ENCODE measurements at regions not wholly inside any gene's neighbourhood (a gene's known extent, or its start where the extent isn't known, plus 50 kb on each side); places are given as distances from the start of the nearest gene placed in this dataset.

GRCh38 chr15:59953392-59953883 lies 50.7 kb upstream of the FOXB1 start:
- Mint-ChIP-seq H3K36me3 (ENCODE audit: low read depth) (no peaks in the 10 kb centered on the region), H3K9me3 (peaks cover 23% of the 10 kb centered on the region), H3K27me3 (ENCODE audit: insufficient read depth) (peaks cover 23% of the 10 kb centered on the region), H3K27ac (no peak overlapping the region), H3K4me3 (no peak overlapping the region), H3K4me1 (ENCODE audit: low read depth) (no peaks in the 10 kb centered on the region)
- DNase-seq (ENCODE audit: low spot score): no peak
- intact Hi-C loops (cut with micrococcal nuclease): no loop called here

DNA sequence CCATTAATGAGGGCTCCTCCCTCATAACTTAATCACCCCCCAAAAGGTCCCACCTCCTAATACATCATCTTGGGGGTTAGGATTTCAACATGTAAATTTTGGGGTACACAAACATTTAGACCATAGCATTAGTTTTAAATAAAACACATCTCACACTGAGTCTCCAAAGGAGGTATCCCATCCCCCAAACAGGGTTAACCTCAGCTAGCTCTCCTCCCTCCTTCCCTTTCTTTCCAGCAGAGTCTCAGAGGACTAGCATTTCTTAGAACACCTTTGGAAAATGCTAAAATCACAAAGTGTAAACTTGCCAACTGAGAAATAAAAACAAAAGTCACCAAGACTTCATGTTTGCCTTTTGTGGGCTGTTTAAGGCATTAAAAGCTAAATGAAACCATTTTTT lies 51.2 kb upstream of the FOXB1 start:
- Mint-ChIP-seq H3K27me3 (ENCODE audit: insufficient read depth) (peaks cover 23% of the 10 kb centered on the region), H3K36me3 (ENCODE audit: low read depth) (no peaks in the 10 kb centered on the region), H3K9me3 (peaks cover 18% of the 10 kb centered on the region), H3K27ac (no peak overlapping the region), H3K4me3 (no peak overlapping the region), H3K4me1 (ENCODE audit: low read depth) (no peaks in the 10 kb centered on the region)
- intact Hi-C loops (cut with micrococcal nuclease): no loop called here
- no peak for DNase-seq (ENCODE audit: low spot score)

DNA sequence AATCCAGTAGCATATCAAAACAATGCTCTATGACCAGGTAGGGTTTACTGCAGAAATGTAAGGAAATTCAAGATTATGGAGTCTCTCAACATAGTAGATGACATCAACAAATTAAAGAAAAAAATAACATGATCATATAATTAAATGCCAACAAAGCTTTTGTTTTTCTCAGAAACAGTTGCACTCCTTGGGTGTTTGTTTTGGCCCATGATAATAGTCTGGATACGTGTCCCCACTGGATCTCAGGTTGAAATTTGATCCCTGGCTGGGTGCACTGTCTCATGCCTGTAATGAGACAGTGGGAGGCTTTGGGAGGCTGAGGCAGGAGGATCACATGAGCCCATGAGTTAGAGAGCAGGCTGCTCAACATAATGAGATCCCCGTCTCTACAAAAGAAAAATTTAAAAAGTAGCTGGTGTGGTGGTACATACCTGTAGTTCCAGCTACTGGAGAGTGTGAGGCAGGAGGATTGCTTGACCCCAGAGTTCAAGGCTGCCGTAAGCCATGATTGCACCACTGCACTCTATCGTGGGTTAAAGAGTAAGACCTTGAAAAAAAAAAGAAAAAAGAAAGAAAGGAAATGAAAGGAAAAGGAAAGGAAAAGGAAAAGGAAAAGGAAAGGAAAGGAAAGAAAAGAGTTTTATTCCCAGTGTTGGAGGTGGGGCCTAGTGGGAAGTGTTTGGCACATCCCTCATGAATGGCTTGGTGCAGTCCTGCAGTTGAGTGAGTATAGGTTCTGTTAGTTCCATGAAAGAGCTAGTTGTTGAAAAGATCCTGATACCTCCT lies 53.3 kb upstream of the FOXB1 start:
- H3K27me3 Mint-ChIP-seq (ENCODE audit: insufficient read depth): peaks cover 24% of the 10 kb centered on the region
- H3K27ac Mint-ChIP-seq: no peak overlapping the region
- no peak overlapping the region for H3K4me3 Mint-ChIP-seq
- no peak for DNase-seq (ENCODE audit: low spot score)
- intact Hi-C loops (cut with micrococcal nuclease): no loop called here
- H3K9me3 Mint-ChIP-seq: peaks cover 4% of the 10 kb centered on the region
- H3K4me1 Mint-ChIP-seq (ENCODE audit: low read depth): no peaks in the 10 kb centered on the region
- H3K36me3 Mint-ChIP-seq (ENCODE audit: low read depth): no peaks in the 10 kb centered on the region

DNA sequence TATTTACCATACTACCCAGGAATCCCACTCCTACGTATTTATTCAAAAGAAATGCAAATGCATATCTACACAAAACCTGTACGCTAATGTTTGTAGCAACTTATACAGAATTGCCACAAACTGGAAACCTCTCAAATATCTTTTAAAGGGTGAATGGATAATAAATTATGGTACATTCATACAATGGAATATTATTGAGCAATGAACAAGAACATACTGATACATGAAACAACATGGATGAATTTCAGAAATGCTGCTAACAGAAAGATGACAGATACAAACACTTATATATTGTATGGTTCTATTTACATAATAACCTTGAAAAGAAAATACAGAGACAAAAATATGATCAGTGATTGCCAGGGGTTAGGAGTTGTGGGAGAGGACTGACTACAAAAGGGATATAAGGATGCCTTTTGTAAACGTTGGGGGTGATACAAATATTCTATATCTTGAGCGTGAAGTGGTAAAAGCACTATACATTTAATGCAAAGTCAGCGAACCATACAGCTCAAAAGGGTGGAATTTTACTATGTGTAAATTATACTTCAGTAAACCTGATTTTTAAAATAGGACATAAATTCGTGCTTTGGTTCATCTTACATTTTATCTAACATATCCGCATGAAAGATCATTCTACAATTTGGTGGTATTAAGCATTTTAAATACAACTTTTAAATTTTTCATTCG lies 55.0 kb upstream of the FOXB1 start:
- no peaks in the 10 kb centered on the region for H3K36me3 Mint-ChIP-seq (ENCODE audit: low read depth)
- peaks cover 3% of the 10 kb centered on the region for H3K9me3 Mint-ChIP-seq
- no peaks in the 10 kb centered on the region for H3K4me1 Mint-ChIP-seq (ENCODE audit: low read depth)
- no peak overlapping the region for H3K4me3 Mint-ChIP-seq
- H3K27me3 Mint-ChIP-seq (ENCODE audit: insufficient read depth): peaks cover 16% of the 10 kb centered on the region
- no peak for DNase-seq (ENCODE audit: low spot score)
- intact Hi-C loops (cut with micrococcal nuclease): no loop called here
- no peak overlapping the region for H3K27ac Mint-ChIP-seq

GRCh38 chr15:59946084-59946483 lies 58.0 kb upstream of the FOXB1 start:
- H3K4me3 Mint-ChIP-seq: no peak overlapping the region
- H3K27me3 Mint-ChIP-seq (ENCODE audit: insufficient read depth): peaks cover 26% of the 10 kb centered on the region
- peaks cover 3% of the 10 kb centered on the region for H3K9me3 Mint-ChIP-seq
- no peaks in the 10 kb centered on the region for H3K36me3 Mint-ChIP-seq (ENCODE audit: low read depth)
- intact Hi-C loops (cut with micrococcal nuclease): no loop called here
- no peak for DNase-seq (ENCODE audit: low spot score)
- H3K27ac Mint-ChIP-seq: no peak overlapping the region
- H3K4me1 Mint-ChIP-seq (ENCODE audit: low read depth): no peaks in the 10 kb centered on the region

DNA sequence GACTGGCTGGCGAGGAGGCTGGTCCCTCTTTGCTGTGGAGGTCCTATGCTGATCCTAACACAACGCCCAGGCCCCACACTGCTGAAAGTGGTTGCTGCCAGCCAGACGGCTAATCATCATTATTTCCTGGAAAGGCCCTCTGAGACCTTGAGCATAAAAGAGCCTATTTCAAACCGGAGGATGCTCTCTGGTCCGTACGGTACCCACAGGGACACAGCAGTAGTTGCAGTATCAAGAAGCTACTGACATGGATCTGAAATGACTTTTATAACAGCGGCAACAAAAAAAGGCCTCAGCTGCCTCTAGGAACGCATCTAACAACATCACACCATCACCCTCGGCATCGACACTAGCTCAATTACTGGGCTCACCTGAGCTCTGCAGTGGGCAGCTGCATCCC lies 59.1 kb upstream of the FOXB1 start:
- peaks cover 3% of the 10 kb centered on the region for H3K9me3 Mint-ChIP-seq
- H3K36me3 Mint-ChIP-seq (ENCODE audit: low read depth): no peaks in the 10 kb centered on the region
- H3K27me3 Mint-ChIP-seq (ENCODE audit: insufficient read depth): peaks cover 26% of the 10 kb centered on the region
- H3K4me3 Mint-ChIP-seq: no peak overlapping the region
- H3K27ac Mint-ChIP-seq: no peak overlapping the region
- no peak for DNase-seq (ENCODE audit: low spot score)
- H3K4me1 Mint-ChIP-seq (ENCODE audit: low read depth): no peaks in the 10 kb centered on the region
- intact Hi-C loops (cut with micrococcal nuclease): no loop called here

DNA sequence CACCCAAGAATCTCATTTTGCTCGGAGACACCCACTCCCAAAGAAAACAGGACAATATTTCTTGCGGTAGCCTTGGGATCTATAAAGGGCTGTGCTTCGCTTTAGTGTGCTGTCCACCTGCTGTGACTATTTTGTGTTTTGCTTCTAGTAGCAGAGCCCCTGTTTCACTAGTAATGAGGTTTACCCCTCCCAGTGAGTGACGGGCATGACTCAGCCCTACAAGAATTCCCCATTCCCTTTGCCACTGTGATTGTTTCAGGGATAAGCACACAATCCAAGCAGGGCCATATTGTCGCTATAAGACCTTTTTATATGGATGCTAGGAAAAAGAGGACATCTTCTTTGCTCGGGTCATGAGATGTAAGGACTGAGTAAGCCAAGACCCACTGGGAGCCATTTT lies 62.5 kb upstream of the FOXB1 start:
- Mint-ChIP-seq H3K36me3 (ENCODE audit: low read depth) (no peaks in the 10 kb centered on the region), H3K4me1 (ENCODE audit: low read depth) (no peaks in the 10 kb centered on the region), H3K4me3 (no peak overlapping the region), H3K27me3 (ENCODE audit: insufficient read depth) (peaks cover 21% of the 10 kb centered on the region), H3K9me3 (no peaks in the 10 kb centered on the region), H3K27ac (no peak overlapping the region)
- no peak for DNase-seq (ENCODE audit: low spot score)
- intact Hi-C loops (cut with micrococcal nuclease): no loop called here

GRCh38 chr15:59940928-59941327 lies 63.2 kb upstream of the FOXB1 start:
- DNase-seq (ENCODE audit: low spot score): no peak
- intact Hi-C loops (cut with micrococcal nuclease): no loop called here
- Mint-ChIP-seq H3K27me3 (ENCODE audit: insufficient read depth) (peaks cover 24% of the 10 kb centered on the region), H3K4me1 (ENCODE audit: low read depth) (no peaks in the 10 kb centered on the region), H3K9me3 (no peaks in the 10 kb centered on the region), H3K4me3 (no peak overlapping the region), H3K27ac (no peak overlapping the region), H3K36me3 (ENCODE audit: low read depth) (no peaks in the 10 kb centered on the region)

DNA sequence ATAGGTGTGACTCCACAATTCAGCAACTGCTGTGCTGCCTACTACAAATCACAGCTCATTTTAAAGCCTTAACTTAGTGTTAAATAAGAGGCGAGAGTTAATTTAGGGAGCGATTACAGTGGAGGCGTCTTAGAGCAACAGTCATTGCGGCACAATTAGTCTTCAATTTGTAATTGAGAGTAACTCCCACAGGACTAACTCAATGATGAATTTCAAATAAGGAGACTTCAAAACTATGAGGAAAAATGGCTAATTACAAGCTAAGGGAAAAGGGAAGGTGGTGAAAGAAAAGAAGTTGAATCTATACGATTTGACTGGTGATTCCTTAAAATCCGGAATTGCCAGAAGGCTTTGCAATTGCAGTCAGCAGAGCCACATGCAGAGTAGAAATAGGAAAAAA lies 63.7 kb upstream of the FOXB1 start:
- intact Hi-C loops (cut with micrococcal nuclease): no loop called here
- Mint-ChIP-seq H3K4me1 (ENCODE audit: low read depth) (no peaks in the 10 kb centered on the region), H3K27me3 (ENCODE audit: insufficient read depth) (peaks cover 24% of the 10 kb centered on the region), H3K9me3 (no peaks in the 10 kb centered on the region), H3K4me3 (no peak overlapping the region), H3K27ac (no peak overlapping the region), H3K36me3 (ENCODE audit: low read depth) (no peaks in the 10 kb centered on the region)
- DNase-seq (ENCODE audit: low spot score): no peak

DNA sequence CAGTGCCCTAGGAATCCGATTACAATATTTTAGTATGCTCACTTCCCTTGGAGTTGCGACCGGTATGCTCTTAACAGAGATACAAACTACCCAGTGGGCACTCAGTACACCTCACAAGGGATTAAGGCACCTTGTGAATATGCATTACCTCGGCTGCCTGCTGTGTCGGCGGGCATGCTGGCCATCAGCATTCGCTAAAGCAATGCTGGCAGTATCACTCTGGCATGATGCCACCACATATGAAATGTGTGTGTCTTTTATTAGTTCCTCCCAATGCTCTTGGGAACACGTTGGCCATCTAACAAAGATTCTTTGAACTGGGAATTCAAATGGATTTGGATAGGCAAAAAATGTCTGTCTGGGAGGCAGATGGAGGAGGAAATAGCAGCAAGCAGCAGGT lies 67.4 kb upstream of the FOXB1 start:
- intact Hi-C loops (cut with micrococcal nuclease): no loop called here
- H3K36me3 Mint-ChIP-seq (ENCODE audit: low read depth): no peaks in the 10 kb centered on the region
- no peak for DNase-seq (ENCODE audit: low spot score)
- H3K4me3 Mint-ChIP-seq: no peak overlapping the region
- no peaks in the 10 kb centered on the region for H3K4me1 Mint-ChIP-seq (ENCODE audit: low read depth)
- no peaks in the 10 kb centered on the region for H3K9me3 Mint-ChIP-seq
- H3K27ac Mint-ChIP-seq: no peak overlapping the region
- peaks cover 27% of the 10 kb centered on the region for H3K27me3 Mint-ChIP-seq (ENCODE audit: insufficient read depth)

DNA sequence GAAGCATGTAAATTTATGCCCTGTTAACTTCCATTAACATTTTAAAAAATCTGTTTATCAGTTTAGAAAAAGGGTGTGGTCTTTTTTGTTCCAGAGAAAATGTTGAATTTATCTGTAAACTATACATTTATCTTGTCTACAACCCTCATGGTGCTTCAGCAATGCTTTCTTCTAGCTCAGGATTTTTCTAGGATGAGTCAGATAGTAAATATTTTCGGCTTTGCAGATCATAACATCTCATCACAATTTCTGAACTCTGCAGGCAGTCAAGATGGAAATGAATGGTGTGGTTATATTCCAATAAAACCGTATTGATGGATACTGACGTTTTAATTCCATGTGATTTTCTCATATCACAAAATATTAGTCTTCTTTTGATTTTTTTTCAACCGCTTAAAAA lies 70.5 kb upstream of the FOXB1 start:
- Mint-ChIP-seq H3K9me3 (no peaks in the 10 kb centered on the region), H3K4me1 (ENCODE audit: low read depth) (no peaks in the 10 kb centered on the region), H3K36me3 (ENCODE audit: low read depth) (no peaks in the 10 kb centered on the region), H3K4me3 (no peak overlapping the region), H3K27me3 (ENCODE audit: insufficient read depth) (peaks cover 39% of the 10 kb centered on the region), H3K27ac (no peak overlapping the region)
- intact Hi-C loops (cut with micrococcal nuclease): no loop called here
- no peak for DNase-seq (ENCODE audit: low spot score)

GRCh38 chr15:59931646-59932261 lies 72.4 kb upstream of the FOXB1 start:
- H3K4me1 Mint-ChIP-seq (ENCODE audit: low read depth): no peaks in the 10 kb centered on the region
- H3K36me3 Mint-ChIP-seq (ENCODE audit: low read depth): no peaks in the 10 kb centered on the region
- no peak for DNase-seq (ENCODE audit: low spot score)
- intact Hi-C loops (cut with micrococcal nuclease): no loop called here
- H3K27me3 Mint-ChIP-seq (ENCODE audit: insufficient read depth): peaks cover 43% of the 10 kb centered on the region
- no peak overlapping the region for H3K4me3 Mint-ChIP-seq
- no peaks in the 10 kb centered on the region for H3K9me3 Mint-ChIP-seq
- no peak overlapping the region for H3K27ac Mint-ChIP-seq

GRCh38 chr15:59924812-59925522 lies 79.1 kb upstream of the FOXB1 start:
- no peaks in the 10 kb centered on the region for H3K9me3 Mint-ChIP-seq
- peaks cover 24% of the 10 kb centered on the region for H3K27me3 Mint-ChIP-seq (ENCODE audit: insufficient read depth)
- intact Hi-C loops (cut with micrococcal nuclease): no loop called here
- no peak overlapping the region for H3K4me3 Mint-ChIP-seq
- DNase-seq (ENCODE audit: low spot score): no peak
- H3K36me3 Mint-ChIP-seq (ENCODE audit: low read depth): no peaks in the 10 kb centered on the region
- no peak overlapping the region for H3K27ac Mint-ChIP-seq
- peaks cover 3% of the 10 kb centered on the region for H3K4me1 Mint-ChIP-seq (ENCODE audit: low read depth)
